ENCODE measurements at regions not wholly inside any gene's neighbourhood (a gene's known extent, or its start where the extent isn't known, plus 50 kb on each side); places are given as distances from the start of the nearest gene placed in this dataset.

GRCh38 chr9:75289332-75289731 lies 201.0 kb downstream of the OSTF1 start:
- TF ChIP-seq TAF1 (IDR thresholded peaks at IDR 0.05; ENCODE audit: low read depth, low read length), result no peak
- no peak for TF ChIP-seq POLR2A (IDR thresholded peaks at IDR 0.05; ENCODE audit: low read depth, low read length)
- TF ChIP-seq PAX5 (IDR thresholded peaks at IDR 0.05; ENCODE audit: insufficient read depth, low read length, severe bottlenecking), result no peak
- TF ChIP-seq POLR2AphosphoS5 (IDR thresholded peaks at IDR 0.05; ENCODE audit: low read depth, low read length), result no peak

Data from GM12891 (cell line).